K562 (cell line): ENCODE measurements at regions not wholly inside any gene's neighbourhood (a gene's known extent, or its start where the extent isn't known, plus 50 kb on each side); places are given as distances from the start of the nearest gene placed in this dataset.

Source experiments
- ATAC-seq: fragments of 200-7000 bp; cut with Tn5 transposase; 3 replicates; pipeline ENCODE4 v1.9.1; 2020; ENCODE audit warnings: moderate library complexity
- BruUV-seq: library from RNA; stranded (reverse); fragments of 400-500 nt; replicated peaks from 2 replicates; lab custom pipeline; 2021; lab: Mats Ljungman, UMichigan
- CTCF ChIA-PET: fragments of 300-600 bp; formaldehyde crosslinking; extraction: SDS; loops from one replicate; lab custom pipeline; 2021; ENCODE audit warnings: low intra/inter-chr PET ratio; lab: Yijun Ruan, JAX
- POLR2A ChIA-PET: fragments of 300-600, 350-650 bp; sonication (Branson Sonifier 250); formaldehyde crosslinking; extraction: SDS; loops from one replicate; lab custom pipeline; 2021; ENCODE audit warnings: antibody characterized with exemption, inconsistent platforms; lab: Yijun Ruan, JAX
- DNase-seq, 4 experiments: peaks; one replicate each; pipeline versions ENCODE4 v3.0.0 to v3.0.0-alpha.2; 2011 to 2018; ENCODE audit warnings: low spot score in 3 of 4, mixed read lengths in 3 of 4; ENCODE audit errors: extremely low read depth in 1 of 4
- FAIRE-seq: peaks from 2 replicates; lab custom pipeline; 2011; peaks lifted over from hg19 to GRCh38; lab: Jason Lieb, UNC
- H2AFZ ChIP-seq: 2 replicates; pipeline ENCODE4 v1.6.0; 2011; ENCODE audit warnings: low read depth, low read length, control low read depth, inconsistent platforms
- H3K27ac ChIP-seq: fragments of 200-600 bp; 3 replicates; pipeline ENCODE4 v1.8.0; 2011; ENCODE audit warnings: low read depth, mild to moderate bottlenecking, control low read depth, inconsistent platforms, low read length, moderate library complexity, mixed read lengths; ENCODE audit errors: extremely low read depth
- H3K27me3 ChIP-seq, 2 experiments: fragments of 300-600 bp in 1 of 2; 2 replicates in 1 of 2; 3 replicates in 1 of 2; pipeline versions ENCODE4 v1.6.0 to v1.8.0; 2011; ENCODE audit warnings: inconsistent platforms in 2 of 2, low read length in 2 of 2, mild to moderate bottlenecking in 1 of 2, mixed read lengths in 1 of 2, moderate library complexity in 1 of 2; ENCODE audit not compliant: control insufficient read depth in 2 of 2, insufficient read depth in 2 of 2
- H3K36me3 ChIP-seq: fragments of 300-600 bp; 3 replicates; pipeline ENCODE4 v1.8.0; 2011; ENCODE audit warnings: mild to moderate bottlenecking, low read length, inconsistent platforms; ENCODE audit not compliant: control insufficient read depth, insufficient read depth
- H3K4me1 ChIP-seq, 2 experiments: fragments of 200-600 bp in 1 of 2; replicated peaks in 1 of 2; 2 replicates in 1 of 2; 3 replicates in 1 of 2; pipeline versions ENCODE4 v1.5.1 to v1.8.0; 2011; ENCODE audit warnings: inconsistent platforms in 2 of 2, low read length in 2 of 2, mild to moderate bottlenecking in 1 of 2, mixed read lengths in 1 of 2, moderate library complexity in 1 of 2; ENCODE audit not compliant: control insufficient read depth in 2 of 2, insufficient read depth in 2 of 2
- H3K4me2 ChIP-seq: 2 replicates; pipeline ENCODE4 v1.6.1; 2011; ENCODE audit warnings: low read length, control low read depth, inconsistent platforms, mixed read lengths; ENCODE audit not compliant: insufficient read depth
- H3K4me3 ChIP-seq: fragments of 200-600 bp; sonication (generic), shearing (Covaris generic); 2 replicates; pipeline ENCODE4 v1.5.1; 2016; ENCODE audit warnings: control low read depth, inconsistent platforms
- H3K79me2 ChIP-seq: fragments of 200-600 bp; 3 replicates; pipeline ENCODE4 v1.8.0; 2011; ENCODE audit warnings: low read length, inconsistent platforms; ENCODE audit not compliant: control insufficient read depth, insufficient read depth
- H3K9ac ChIP-seq, 2 experiments: 2 replicates each; pipeline versions ENCODE4 v1.6.0 to v1.6.1; 2011; ENCODE audit warnings: low read depth in 2 of 2, low read length in 2 of 2, control low read depth in 1 of 2, inconsistent platforms in 1 of 2, mild to moderate bottlenecking in 1 of 2, mixed read lengths in 1 of 2; ENCODE audit not compliant: insufficient read depth in 1 of 2
- H3K9me1 ChIP-seq: one replicate; pipeline ENCODE4 v1.6.0; 2011; ENCODE audit warnings: inconsistent platforms, mild to moderate bottlenecking, low read length, moderate library complexity; ENCODE audit not compliant: control insufficient read depth, insufficient read depth
- H3K9me3 ChIP-seq: replicated peaks from 2 replicates; pipeline ENCODE4 v1.5.1; 2011; ENCODE audit warnings: low read depth, low read length, inconsistent platforms; ENCODE audit not compliant: control insufficient read depth, insufficient read depth
- H4K20me1 ChIP-seq: replicated peaks from 2 replicates; pipeline ENCODE4 v1.6.1; 2011; ENCODE audit warnings: low read length, inconsistent platforms, mixed read lengths; ENCODE audit not compliant: control insufficient read depth, insufficient read depth
- BRD4 ChIP-seq: fragments of 200-600 bp; sonication (generic); IDR thresholded peaks from 2 replicates; pipeline ENCODE4 v1.6.1; 2017; ENCODE audit warnings: inconsistent platforms
- CBFA2T2 ChIP-seq: fragments of 450-650 bp; conservative IDR thresholded peaks from 2 replicates; pipeline ENCODE4 v1.6.1; 2017; ENCODE audit warnings: mild to moderate bottlenecking
- ELF4 ChIP-seq: fragments of 450-650 bp; formaldehyde crosslinking; IDR thresholded peaks from 2 replicates; pipeline ENCODE4 v1.4.0; 2022; ENCODE audit warnings: missing genetic modification characterization
- ERF ChIP-seq: fragments of 450-650 bp; formaldehyde crosslinking; IDR thresholded peaks from 2 replicates; pipeline ENCODE4 v1.4.0; 2020; ENCODE audit warnings: mild to moderate bottlenecking, mixed read lengths
- HNRNPK ChIP-seq: fragments of 200-400 bp; formaldehyde crosslinking; IDR thresholded peaks from one replicate; pipeline ENCODE4 v1.6.1; 2018; ENCODE audit warnings: mild to moderate bottlenecking, low read depth, low read length; ENCODE audit not compliant: poor library complexity, severe bottlenecking
- JUND ChIP-seq, 2 experiments: IDR thresholded peaks; 2 replicates in 1 of 2; 3 replicates in 1 of 2; pipeline ENCODE4 v1.6.1; 2011; ENCODE audit warnings: borderline replicate concordance in 2 of 2, low read depth in 2 of 2, low read length in 2 of 2, improper control_type of control experiment in 1 of 2, missing biosample characterization in 1 of 2, missing genetic modification characterization in 1 of 2, missing genetic modification reagents in 1 of 2
- NBN ChIP-seq: fragments of 450-650 bp; IDR thresholded peaks from 2 replicates; pipeline ENCODE4 v1.6.1; 2016; ENCODE audit warnings: low read depth, mild to moderate bottlenecking
- NCOA6 ChIP-seq: fragments of 450-650 bp; IDR thresholded peaks from 2 replicates; pipeline ENCODE4 v1.6.1; 2017; ENCODE audit warnings: mild to moderate bottlenecking
- NEUROD1 ChIP-seq: fragments of 150-350 bp; IDR thresholded peaks from 2 replicates; pipeline ENCODE4 v1.6.1; 2014; ENCODE audit warnings: borderline replicate concordance, low read length, low read depth; ENCODE audit not compliant: partially characterized antibody
- NFIX ChIP-seq: fragments of 250-450 bp; sonication (Bioruptor Pico); IDR thresholded peaks from 2 replicates; pipeline ENCODE4 v1.4.0; 2020; ENCODE audit warnings: low read depth, mild to moderate bottlenecking, moderate library complexity
- PYGO2 ChIP-seq: fragments of 450-650 bp; IDR thresholded peaks from 2 replicates; pipeline ENCODE4 v1.6.1; 2016; ENCODE audit warnings: mild to moderate bottlenecking, missing genetic modification characterization, moderate library complexity, missing compliant biosample characterization
- RB1 ChIP-seq: fragments of 450-650 bp; IDR thresholded peaks from 2 replicates; pipeline ENCODE4 v1.6.1; 2017; ENCODE audit warnings: low read depth, mild to moderate bottlenecking
- TAL1 ChIP-seq: fragments of 450-650 bp; IDR thresholded peaks from 2 replicates; pipeline ENCODE4 v1.6.1; 2016; ENCODE audit warnings: mild to moderate bottlenecking
- TARDBP ChIP-seq: fragments of 450-650 bp; IDR thresholded peaks from 2 replicates; pipeline ENCODE4 v1.6.1; 2016
- ZBTB1 ChIP-seq: sonication (generic); formaldehyde crosslinking; IDR thresholded peaks from 2 replicates; pipeline ENCODE4 v1.8.1; 2023; ENCODE audit warnings: missing genetic modification reagents, low read depth, mild to moderate bottlenecking, borderline replicate concordance
- ZC3H4 ChIP-seq: sonication (generic); formaldehyde crosslinking; IDR thresholded peaks from 2 replicates; pipeline ENCODE4 v1.9.0; 2021; ENCODE audit warnings: missing genetic modification reagents, borderline replicate concordance
- ZNF347 ChIP-seq: fragments of 450-650 bp; formaldehyde crosslinking; IDR thresholded peaks from 2 replicates; pipeline ENCODE4 v1.4.0; 2020; ENCODE audit warnings: low read depth, mild to moderate bottlenecking, moderate library complexity
- WGBS: fragments of 100-300 bp; shearing (Covaris generic); methylation state at CpG from one replicate; pipeline ENCODE4 v1.1.6; 2016; ENCODE audit warnings: low coverage, mixed read lengths; ENCODE audit not compliant: insufficient coverage; ENCODE audit errors: missing lambda C conversion rate; 5-methylcytosine and 5-hydroxymethylcytosine counted together
- in situ Hi-C: fragments of 300-500 bp; cut with MboI; formaldehyde crosslinking; loops from 4 replicates; pipeline ENCODE4 v1.15.0; 2018; ENCODE audit warnings: inconsistent platforms, mixed read lengths
- intact Hi-C: fragments of 100-400 bp; cut with micrococcal nuclease; formaldehyde crosslinking; loops from 2 replicates; pipeline ENCODE4 v1.14.2; 2022
- TF ChIP-seq, protein P1 (sequence below): fragments of 200-400 bp; formaldehyde crosslinking; IDR thresholded peaks from 2 replicates; pipeline ENCODE4 v1.6.1; 2017; ENCODE audit warnings: mild to moderate bottlenecking, low read depth, low read length, moderate library complexity
- TF ChIP-seq, protein P2 (sequence below): fragments of 250-450 bp; sonication (Bioruptor Pico); IDR thresholded peaks from 2 replicates; pipeline ENCODE4 v1.9.0; 2021; ENCODE audit warnings: mild to moderate bottlenecking, inconsistent platforms

DNA sequence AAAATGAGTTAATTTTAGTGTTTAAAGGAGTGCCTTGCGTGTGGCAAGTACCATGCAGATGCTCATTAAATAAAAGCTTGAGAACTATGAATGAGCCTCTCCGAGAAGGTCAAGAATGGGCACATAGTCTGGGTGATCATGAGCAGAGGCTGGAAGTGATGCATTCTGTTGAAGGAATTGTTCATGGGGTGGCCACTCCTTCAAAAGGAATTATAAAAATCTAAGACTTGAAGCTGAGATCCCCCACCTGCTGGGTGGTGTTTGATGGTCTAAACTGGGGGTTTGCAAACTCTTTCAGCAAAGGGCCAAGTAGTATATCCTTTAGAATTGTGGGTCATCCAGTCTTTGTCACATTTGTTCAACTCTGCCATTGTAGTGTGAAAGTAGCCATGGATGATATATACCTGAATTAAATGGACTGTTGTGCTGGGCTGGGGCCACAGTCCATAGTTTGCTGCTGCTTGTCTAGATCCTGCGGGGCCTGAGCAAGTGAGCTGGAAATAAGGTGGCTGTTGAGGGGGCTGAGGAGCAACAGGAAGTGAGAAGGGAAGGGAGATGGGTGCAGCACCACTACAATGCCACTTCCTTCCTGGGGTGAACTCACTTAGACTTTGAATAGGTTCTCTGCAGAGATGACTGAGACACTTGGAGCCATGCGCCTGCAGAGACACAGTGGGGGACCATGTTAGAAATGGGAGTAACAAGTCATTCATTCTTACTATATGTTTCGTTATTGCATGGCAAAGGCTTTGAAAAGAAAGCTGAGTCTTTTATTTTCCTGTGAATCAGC is 179.0 kb downstream of the SNX19 start:
- 1% methylated on average over 5 of the region's 5 CpGs for WGBS
- Histone ChIP-seq H3K9me3 (no peaks in the 10 kb centered on the region), H3K27me3 (no peaks in the 10 kb centered on the region), H2AFZ (no peak overlapping the region), H3K36me3 (no peaks in the 10 kb centered on the region), H3K4me2 (no peak overlapping the region), H3K9ac (no peak overlapping the region), H3K4me3 (no peak overlapping the region), H3K4me1 (no peaks in the 10 kb centered on the region), H3K79me2 (no peaks in the 10 kb centered on the region)
- intact Hi-C loops = no loop called here
- ATAC-seq = no peak
- in situ Hi-C loops = no loop called here
- no TSS peak for BruUV-seq
- TF ChIP-seq ZNF347 (CRISPR knock-in tag) = no peak
- no peak for TF ChIP-seq NEUROD1
- TF ChIP-seq NCOA6 = no peak
- TF ChIP-seq ERF (CRISPR knock-in tag) = no peak
- no peak for TF ChIP-seq ZC3H4
- TF ChIP-seq TAL1 = no peak
- TF ChIP-seq, protein P1, sequence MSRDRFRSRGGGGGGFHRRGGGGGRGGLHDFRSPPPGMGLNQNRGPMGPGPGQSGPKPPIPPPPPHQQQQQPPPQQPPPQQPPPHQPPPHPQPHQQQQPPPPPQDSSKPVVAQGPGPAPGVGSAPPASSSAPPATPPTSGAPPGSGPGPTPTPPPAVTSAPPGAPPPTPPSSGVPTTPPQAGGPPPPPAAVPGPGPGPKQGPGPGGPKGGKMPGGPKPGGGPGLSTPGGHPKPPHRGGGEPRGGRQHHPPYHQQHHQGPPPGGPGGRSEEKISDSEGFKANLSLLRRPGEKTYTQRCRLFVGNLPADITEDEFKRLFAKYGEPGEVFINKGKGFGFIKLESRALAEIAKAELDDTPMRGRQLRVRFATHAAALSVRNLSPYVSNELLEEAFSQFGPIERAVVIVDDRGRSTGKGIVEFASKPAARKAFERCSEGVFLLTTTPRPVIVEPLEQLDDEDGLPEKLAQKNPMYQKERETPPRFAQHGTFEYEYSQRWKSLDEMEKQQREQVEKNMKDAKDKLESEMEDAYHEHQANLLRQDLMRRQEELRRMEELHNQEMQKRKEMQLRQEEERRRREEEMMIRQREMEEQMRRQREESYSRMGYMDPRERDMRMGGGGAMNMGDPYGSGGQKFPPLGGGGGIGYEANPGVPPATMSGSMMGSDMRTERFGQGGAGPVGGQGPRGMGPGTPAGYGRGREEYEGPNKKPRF = no peak
- no peak for TF ChIP-seq TARDBP
- no peak for TF ChIP-seq NFIX (CRISPR knock-in tag)
- no peak for TF ChIP-seq NBN
- no peak for TF ChIP-seq JUND (IDR thresholded peaks at IDR 0.05; ENCODE audit: borderline replicate concordance, low read depth, low read length)
- no peak for TF ChIP-seq JUND (tag; IDR thresholded peaks at IDR 0.05; ENCODE audit: borderline replicate concordance, low read depth, low read length)
- TF ChIP-seq ZBTB1 (CRISPR knock-in tag) = no peak
- no peak for TF ChIP-seq CBFA2T2
- TF ChIP-seq HNRNPK = no peak
- TF ChIP-seq ELF4 (CRISPR knock-in tag) = no peak
- TF ChIP-seq RB1 = no peak
- no peak for TF ChIP-seq BRD4
- TF ChIP-seq, protein P2, sequence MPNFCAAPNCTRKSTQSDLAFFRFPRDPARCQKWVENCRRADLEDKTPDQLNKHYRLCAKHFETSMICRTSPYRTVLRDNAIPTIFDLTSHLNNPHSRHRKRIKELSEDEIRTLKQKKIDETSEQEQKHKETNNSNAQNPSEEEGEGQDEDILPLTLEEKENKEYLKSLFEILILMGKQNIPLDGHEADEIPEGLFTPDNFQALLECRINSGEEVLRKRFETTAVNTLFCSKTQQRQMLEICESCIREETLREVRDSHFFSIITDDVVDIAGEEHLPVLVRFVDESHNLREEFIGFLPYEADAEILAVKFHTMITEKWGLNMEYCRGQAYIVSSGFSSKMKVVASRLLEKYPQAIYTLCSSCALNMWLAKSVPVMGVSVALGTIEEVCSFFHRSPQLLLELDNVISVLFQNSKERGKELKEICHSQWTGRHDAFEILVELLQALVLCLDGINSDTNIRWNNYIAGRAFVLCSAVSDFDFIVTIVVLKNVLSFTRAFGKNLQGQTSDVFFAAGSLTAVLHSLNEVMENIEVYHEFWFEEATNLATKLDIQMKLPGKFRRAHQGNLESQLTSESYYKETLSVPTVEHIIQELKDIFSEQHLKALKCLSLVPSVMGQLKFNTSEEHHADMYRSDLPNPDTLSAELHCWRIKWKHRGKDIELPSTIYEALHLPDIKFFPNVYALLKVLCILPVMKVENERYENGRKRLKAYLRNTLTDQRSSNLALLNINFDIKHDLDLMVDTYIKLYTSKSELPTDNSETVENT (CRISPR knock-in tag) = no peak
- TF ChIP-seq PYGO2 = no peak
- TF ChIP-seq, all 486 proteins: peak for 0
- Histone ChIP-seq H3K9me1 (no peaks in the 10 kb centered on the region), H4K20me1 (no peaks in the 10 kb centered on the region), H3K27ac (no peak overlapping the region)
- ChIA-PET CTCF (no interaction called here), POLR2A (no interaction called here)
- FAIRE-seq (no peak), DNase-seq (no peak)
